Mucosa of rectum (tissue), 2 donors: ENCODE measurements at regions not wholly inside any gene's neighbourhood (a gene's known extent, or its start where the extent isn't known, plus 50 kb on each side); places are given as distances from the start of the nearest gene placed in this dataset.
"Not testable (repeated sequence)": the region's sequence is repeated elsewhere in the genome, so short reads cannot be mapped to it uniquely, and the experiment has no call there.

Experiments used
- H3K27ac ChIP-seq, 2 donors: one replicate each; pipeline ENCODE4 v1.7.0; 2013; ENCODE audit warnings: inconsistent platforms in 2 of 2, low read depth in 2 of 2, low read length in 2 of 2
- H3K27me3 ChIP-seq, 2 donors: one replicate each; pipeline ENCODE4 v1.7.0; 2013; ENCODE audit warnings: low read length in 2 of 2; ENCODE audit not compliant: control insufficient read depth in 2 of 2, insufficient read depth in 2 of 2
- H3K36me3 ChIP-seq, 2 donors: one replicate each; pipeline ENCODE4 v1.7.0; 2013; ENCODE audit warnings: low read length in 2 of 2; ENCODE audit not compliant: control insufficient read depth in 2 of 2, insufficient read depth in 2 of 2
- H3K4me1 ChIP-seq, 2 donors: one replicate each; pipeline ENCODE4 v1.7.0; 2013; ENCODE audit warnings: low read length in 2 of 2, mild to moderate bottlenecking in 1 of 2; ENCODE audit not compliant: control insufficient read depth in 2 of 2, insufficient read depth in 2 of 2
- H3K4me3 ChIP-seq, 2 donors: one replicate each; pipeline ENCODE4 v1.7.0; 2013; ENCODE audit warnings: low read length in 2 of 2
- H3K9ac ChIP-seq, 2 donors: one replicate each; pipeline ENCODE4 v1.7.0; 2013; ENCODE audit warnings: low read length in 2 of 2, low read depth in 1 of 2, mild to moderate bottlenecking in 1 of 2
- H3K9me3 ChIP-seq, 2 donors: one replicate each; pipeline ENCODE4 v1.7.0; 2013; ENCODE audit warnings: low read length in 2 of 2; ENCODE audit not compliant: control insufficient read depth in 2 of 2
- donor health status: healthy.
- donor health status: Normal muscosa, but diverticular disease.

GRCh38 chr5:156218367-156219158 lies 108.4 kb upstream of the SGCD start:
- Histone ChIP-seq H3K4me1 (no peaks in the 10 kb centered on the region), H3K4me3 (no peak overlapping the region), H3K36me3 (no peaks in the 10 kb centered on the region), H3K27me3 (no peaks in the 10 kb centered on the region), H3K9ac (no peak overlapping the region), H3K9me3 (no peaks in the 10 kb centered on the region), H3K27ac (no peak overlapping the region)

GRCh38 chr5:156219483-156220005 lies 107.4 kb upstream of the SGCD start:
- no peak overlapping the region for H3K4me3 ChIP-seq
- no peaks in the 10 kb centered on the region for H3K36me3 ChIP-seq
- H3K27ac ChIP-seq: no peak overlapping the region
- no peaks in the 10 kb centered on the region for H3K27me3 ChIP-seq
- no peak overlapping the region for H3K9ac ChIP-seq
- no peaks in the 10 kb centered on the region for H3K4me1 ChIP-seq
- no peaks in the 10 kb centered on the region for H3K9me3 ChIP-seq

GRCh38 chr5:156221816-156222215 lies 105.1 kb upstream of the SGCD start:
- H3K27me3 ChIP-seq: no peaks in the 10 kb centered on the region
- H3K9me3 ChIP-seq: no peaks in the 10 kb centered on the region
- no peak overlapping the region for H3K9ac ChIP-seq
- H3K27ac ChIP-seq: no peak overlapping the region
- no peak overlapping the region for H3K4me3 ChIP-seq
- no peaks in the 10 kb centered on the region for H3K36me3 ChIP-seq
- H3K4me1 ChIP-seq: no peaks in the 10 kb centered on the region

- Histone ChIP-seq H3K27ac (no peak overlapping the region), H3K36me3 (no peaks in the 10 kb centered on the region), H3K4me3 (no peak overlapping the region), H3K27me3 (no peaks in the 10 kb centered on the region), H3K9me3 (no peaks in the 10 kb centered on the region), H3K9ac (no peak overlapping the region), H3K4me1 (no peaks in the 10 kb centered on the region)
These were observed 103.4 kb upstream of the SGCD start for GRCh38 chr5:156223547-156223946.

GRCh38 chr5:156226485-156226884 lies 100.5 kb upstream of the SGCD start:
- not testable (repeated sequence) for H3K9me3 ChIP-seq, H3K36me3 ChIP-seq, H3K27me3 ChIP-seq, H3K4me1 ChIP-seq, H3K27ac ChIP-seq, H3K9ac ChIP-seq, H3K4me3 ChIP-seq

- Histone ChIP-seq H3K9ac (no peak overlapping the region), H3K4me3 (no peak overlapping the region), H3K4me1 (no peaks in the 10 kb centered on the region), H3K27ac (no peak overlapping the region), H3K36me3 (no peaks in the 10 kb centered on the region), H3K27me3 (no peaks in the 10 kb centered on the region), H3K9me3 (no peaks in the 10 kb centered on the region)
These were observed 96.1 kb upstream of the SGCD start for GRCh38 chr5:156230887-156231286.

GRCh38 chr5:156232251-156232869 lies 94.6 kb upstream of the SGCD start:
- Histone ChIP-seq H3K9me3 (no peaks in the 10 kb centered on the region), H3K4me3 (no peak overlapping the region), H3K4me1 (no peaks in the 10 kb centered on the region), H3K9ac (no peak overlapping the region), H3K27ac (no peak overlapping the region), H3K27me3 (no peaks in the 10 kb centered on the region), H3K36me3 (no peaks in the 10 kb centered on the region)

GRCh38 chr5:156237361-156237760 lies 89.6 kb upstream of the SGCD start:
- H3K36me3 ChIP-seq: no peaks in the 10 kb centered on the region
- H3K9ac ChIP-seq: no peak overlapping the region

GRCh38 chr5:156239800-156240199 lies 87.2 kb upstream of the SGCD start:
- Histone ChIP-seq H3K9me3 (no peaks in the 10 kb centered on the region), H3K27me3 (no peaks in the 10 kb centered on the region), H3K36me3 (no peaks in the 10 kb centered on the region), H3K27ac (no peak overlapping the region), H3K4me3 (no peak overlapping the region), H3K4me1 (no peaks in the 10 kb centered on the region), H3K9ac (no peak overlapping the region)

More at GRCh38 chr5:156237361-156237760, 89.6 kb upstream of the SGCD start:
- no peaks in the 10 kb centered on the region for H3K27me3 ChIP-seq
- no peak overlapping the region for H3K27ac ChIP-seq
- H3K4me3 ChIP-seq: no peak overlapping the region
- no peaks in the 10 kb centered on the region for H3K9me3 ChIP-seq
- H3K4me1 ChIP-seq: no peaks in the 10 kb centered on the region

- no peaks in the 10 kb centered on the region for H3K27me3 ChIP-seq
- no peak overlapping the region for H3K9ac ChIP-seq
- no peaks in the 10 kb centered on the region for H3K4me1 ChIP-seq
- no peak overlapping the region for H3K27ac ChIP-seq
- H3K9me3 ChIP-seq: no peaks in the 10 kb centered on the region
- H3K36me3 ChIP-seq: no peaks in the 10 kb centered on the region
- H3K4me3 ChIP-seq: no peak overlapping the region
These were observed 86.5 kb upstream of the SGCD start for GRCh38 chr5:156240414-156240813.
